T-helper 2 cell treated with Interferon-gamma antibody and Interleukin-4, amounts not matched to agents 100 ng/mL and 5 ng/mL, for 36 hours (primary cell): ENCODE measurements at regions not wholly inside any gene's neighbourhood (a gene's known extent, or its start where the extent isn't known, plus 50 kb on each side); places are given as distances from the start of the nearest gene placed in this dataset.

Experiments used
- intact Hi-C: fragments of 100-400 bp; cut with micrococcal nuclease; formaldehyde crosslinking; loops from one replicate; pipeline ENCODE4 v1.15.1; 2023

GRCh38 chr17:13230350-13231264 is 212.8 kb upstream of the ELAC2 start:
- intact Hi-C loops = no loop called here

- intact Hi-C loops = no loop called here
Observed at GRCh38 chr17:13228225-13228624, 210.4 kb upstream of the ELAC2 start.

- intact Hi-C loops = no loop called here
Observed at GRCh38 chr17:13222975-13223374, 205.1 kb upstream of the ELAC2 start.

- intact Hi-C loops = no loop called here
Observed at GRCh38 chr17:13212860-13213259, 195.0 kb upstream of the ELAC2 start.

- intact Hi-C loops = no loop called here
Observed at GRCh38 chr17:13209081-13209480, 191.3 kb upstream of the ELAC2 start.

GRCh38 chr17:13204607-13205237 is 186.9 kb upstream of the ELAC2 start:
- intact Hi-C loops = no loop called here

- intact Hi-C loops = no loop called here
Observed at GRCh38 chr17:13202835-13203234, 185.0 kb upstream of the ELAC2 start.

- intact Hi-C loops = no loop called here
Observed at GRCh38 chr17:13200671-13201070, 182.8 kb upstream of the ELAC2 start.

GRCh38 chr17:13199425-13199824 is 181.6 kb upstream of the ELAC2 start:
- intact Hi-C loops = no loop called here

- intact Hi-C loops = no loop called here
Observed at GRCh38 chr17:13197586-13197985, 179.8 kb upstream of the ELAC2 start.

- intact Hi-C loops = no loop called here
Observed at GRCh38 chr17:13194887-13195286, 177.1 kb upstream of the ELAC2 start.

- intact Hi-C loops = no loop called here
Observed at GRCh38 chr17:13182854-13183253, 165.0 kb upstream of the ELAC2 start.

GRCh38 chr17:13182450-13182849 is 164.6 kb upstream of the ELAC2 start:
- intact Hi-C loops = no loop called here

- intact Hi-C loops = no loop called here
Observed at GRCh38 chr17:13181683-13182082, 163.9 kb upstream of the ELAC2 start.

GRCh38 chr17:13176436-13176835 is 158.6 kb upstream of the ELAC2 start:
- intact Hi-C loops = no loop called here

GRCh38 chr17:13171790-13172189 is 154.0 kb upstream of the ELAC2 start:
- intact Hi-C loops = no loop called here

- intact Hi-C loops = no loop called here
Observed at GRCh38 chr17:13162361-13162760, 144.5 kb upstream of the ELAC2 start.

- intact Hi-C loops = no loop called here
Observed at GRCh38 chr17:13160790-13161189, 143.0 kb upstream of the ELAC2 start.

- intact Hi-C loops = no loop called here
Observed at GRCh38 chr17:13160296-13160695, 142.5 kb upstream of the ELAC2 start.

- intact Hi-C loops = no loop called here
Observed at GRCh38 chr17:13158494-13159240, 140.8 kb upstream of the ELAC2 start.

GRCh38 chr17:13157656-13158055 is 139.8 kb upstream of the ELAC2 start:
- intact Hi-C loops = no loop called here

GRCh38 chr17:13154930-13155329 is 137.1 kb upstream of the ELAC2 start:
- intact Hi-C loops = no loop called here
